PC-9 (cell line): ENCODE measurements at regions not wholly inside any gene's neighbourhood (a gene's known extent, or its start where the extent isn't known, plus 50 kb on each side); places are given as distances from the start of the nearest gene placed in this dataset.

Experiments
- BruUV-seq: library from RNA; stranded (reverse); fragments of 400-500 nt; replicated peaks from 2 replicates; lab custom pipeline; 2021; lab: Mats Ljungman, UMichigan
- CTCF ChIA-PET: fragments of 300-600 bp; sonication (Branson Sonifier 250); formaldehyde crosslinking; loops from one replicate; lab custom pipeline; 2022; ENCODE audit warnings: antibody characterized with exemption; lab: Charles Lee
- POLR2A ChIA-PET: fragments of 300-600 bp; sonication (Branson Sonifier 250); formaldehyde crosslinking; loops from one replicate; lab custom pipeline; 2022; ENCODE audit warnings: antibody characterized with exemption; ENCODE audit not compliant: unreplicated experiment; lab: Charles Lee
- DNase-seq, 2 experiments: peaks; one replicate each; pipeline versions ENCODE4 v3.0.0 to v3.0.0-alpha.2; 2015 to 2022; ENCODE audit warnings: mixed read lengths in 1 of 2
- H2AFZ ChIP-seq: fragments of 200-600 bp; sonication (generic); 2 replicates; pipeline ENCODE4 v1.8.1; 2017; ENCODE audit warnings: antibody characterized with exemption
- H3F3A ChIP-seq: fragments of 200-600 bp; sonication (generic); 2 replicates; pipeline ENCODE4 v1.8.1; 2017; ENCODE audit warnings: antibody characterized with exemption, mild to moderate bottlenecking, low read depth; ENCODE audit not compliant: insufficient read depth
- H3K27ac ChIP-seq: fragments of 200-600 bp; sonication (generic); 2 replicates; pipeline ENCODE4 v1.6.1; 2016; ENCODE audit warnings: mixed run types
- H3K27me3 ChIP-seq: fragments of 200-600 bp; sonication (generic); 2 replicates; pipeline ENCODE4 v1.6.1; 2016; ENCODE audit warnings: low read depth, mixed run types; ENCODE audit not compliant: insufficient read depth
- H3K36me3 ChIP-seq: fragments of 200-600 bp; sonication (generic); 2 replicates; pipeline ENCODE4 v1.6.1; 2016; ENCODE audit warnings: low read depth, mixed run types
- H3K4me1 ChIP-seq: fragments of 200-600 bp; sonication (generic); replicated peaks from 2 replicates; pipeline ENCODE4 v1.6.1; 2016; ENCODE audit warnings: mixed run types; ENCODE audit not compliant: insufficient read depth
- H3K4me2 ChIP-seq: fragments of 200-600 bp; sonication (generic); 2 replicates; pipeline ENCODE4 v1.6.1; 2017; ENCODE audit warnings: mixed run types
- H3K4me3 ChIP-seq: fragments of 200-600 bp; sonication (generic); 2 replicates; pipeline ENCODE4 v1.6.1; 2016; ENCODE audit warnings: mixed run types
- H3K79me2 ChIP-seq: fragments of 200-600 bp; sonication (generic); 2 replicates; pipeline ENCODE4 v1.6.1; 2017; ENCODE audit warnings: low read depth, mixed run types
- H3K9me2 ChIP-seq: fragments of 200-600 bp; sonication (generic); 2 replicates; pipeline ENCODE4 v1.8.1; 2017; ENCODE audit warnings: mild to moderate bottlenecking; ENCODE audit not compliant: insufficient read depth
- H3K9me3 ChIP-seq: fragments of 200-600 bp; sonication (generic); 2 replicates; pipeline ENCODE4 v1.8.1; 2016; ENCODE audit warnings: low read depth; ENCODE audit not compliant: insufficient read depth
- H4K20me1 ChIP-seq: fragments of 200-600 bp; sonication (generic); 2 replicates; pipeline ENCODE4 v1.8.1; 2017; ENCODE audit not compliant: insufficient read depth
- CTCF ChIP-seq: fragments of 200-600 bp; sonication (generic); conservative IDR thresholded peaks from 2 replicates; pipeline ENCODE4 v1.6.1; 2017; ENCODE audit warnings: mixed run types, antibody characterized with exemption, mild to moderate bottlenecking, moderate library complexity
- EZH2 ChIP-seq: fragments of 200-600 bp; sonication (generic); IDR thresholded peaks from 2 replicates; pipeline ENCODE4 v1.8.0; 2017; ENCODE audit warnings: antibody characterized with exemption, low read depth
- intact Hi-C: fragments of 100-400 bp; cut with micrococcal nuclease; formaldehyde crosslinking; loops from one replicate; pipeline ENCODE4 v1.10.0; 2022; ENCODE audit not compliant: unreplicated experiment

- Histone ChIP-seq H3K9me3 (no peaks in the 10 kb centered on the region), H3K27me3 (no peaks in the 10 kb centered on the region), H3K79me2 (no peaks in the 10 kb centered on the region), H3K4me2 (peak overlapping the region; percentile 52; the same call in 1 of the 2 replicates), H3K27ac (0 out of 2 replicates have a peak overlapping the region, but pooled peaks have one; percentile 70), H3K4me3 (no peak overlapping the region), H3K36me3 (no peaks in the 10 kb centered on the region), H4K20me1 (no peaks in the 10 kb centered on the region), H2AFZ (no peak overlapping the region), H3F3A (peaks cover 35% of the 10 kb centered on the region), H3K4me1 (peaks cover 62% of the 10 kb centered on the region), H3K9me2 (no peaks in the 10 kb centered on the region)
- ChIA-PET CTCF (no interaction called here), POLR2A (no interaction called here)
- TF ChIP-seq CTCF = no peak
- TF ChIP-seq EZH2 = no peak
- DNase-seq = no peak
- intact Hi-C loops = loop anchor here (5.0 to 10.0 kb wide), 4 partner anchors 57 to 167 kb away; no protein-coding TSS in a partner anchor
- BruUV-seq = no TSS peak
Measured at GRCh38 chr15:70320077-70320476, 222.4 kb upstream of the TLE3 start.

GRCh38 chr15:70319466-70319865 lies 221.7 kb upstream of the TLE3 start:
- H3K4me3 ChIP-seq = no peak overlapping the region
- TF ChIP-seq EZH2 (no peak), CTCF (no peak)
- H3K9me2 ChIP-seq = no peaks in the 10 kb centered on the region
- H3K4me2 ChIP-seq = peak overlapping the region; percentile 52
- peaks cover 56% of the 10 kb centered on the region for H3K4me1 ChIP-seq
- intact Hi-C loops = no loop called here
- H3F3A ChIP-seq = peaks cover 35% of the 10 kb centered on the region
- no peak overlapping the region; the same call in 1 of the 2 replicates for H2AFZ ChIP-seq
- no TSS peak for BruUV-seq
- ChIA-PET CTCF (no interaction called here), POLR2A (no interaction called here)
- DNase-seq = no peak
- no peaks in the 10 kb centered on the region for H4K20me1 ChIP-seq
- no peaks in the 10 kb centered on the region for H3K27me3 ChIP-seq
- no peaks in the 10 kb centered on the region for H3K79me2 ChIP-seq
- H3K9me3 ChIP-seq = no peaks in the 10 kb centered on the region
- no peaks in the 10 kb centered on the region for H3K36me3 ChIP-seq
- H3K27ac ChIP-seq = peak overlapping the region; percentile 70

- Histone ChIP-seq H3K9me2 (no peaks in the 10 kb centered on the region), H3K27ac (peak overlapping the region; percentile 70), H2AFZ (no peak overlapping the region; the same call in 1 of the 2 replicates), H3K4me1 (peaks cover 52% of the 10 kb centered on the region), H3K4me2 (peak overlapping the region; percentile 52), H3F3A (peaks cover 34% of the 10 kb centered on the region), H3K79me2 (no peaks in the 10 kb centered on the region), H3K36me3 (no peaks in the 10 kb centered on the region), H4K20me1 (no peaks in the 10 kb centered on the region), H3K4me3 (no peak overlapping the region), H3K27me3 (no peaks in the 10 kb centered on the region), H3K9me3 (no peaks in the 10 kb centered on the region)
- TF ChIP-seq CTCF = no peak
- ChIA-PET POLR2A (no interaction called here), CTCF (no interaction called here)
- no TSS peak for BruUV-seq
- peak in 1 of 2 experiments; percentile 85 for DNase-seq
- intact Hi-C loops = no loop called here
Measured at GRCh38 chr15:70318594-70319465, 221.1 kb upstream of the TLE3 start.
